Fibroblast of upper back skin (primary cell): ENCODE measurements at regions not wholly inside any gene's neighbourhood (a gene's known extent, or its start where the extent isn't known, plus 50 kb on each side); places are given as distances from the start of the nearest gene placed in this dataset.

Source experiments
- DNase-seq: peaks from one replicate; pipeline ENCODE4 v3.0.0-alpha.2; 2013

- no peak for DNase-seq
These were observed 378.5 kb upstream of the IRX1 start for GRCh38 chr5:3217114-3217513.

- DNase-seq = no peak
These were observed 379.2 kb upstream of the IRX1 start for GRCh38 chr5:3216386-3216785.

GRCh38 chr5:3214838-3215374, 380.7 kb upstream of the IRX1 start:
- DNase-seq = no peak

- no peak for DNase-seq
These were observed 381.2 kb upstream of the IRX1 start for GRCh38 chr5:3214396-3214795.

- DNase-seq = no peak
These were observed 382.8 kb upstream of the IRX1 start for GRCh38 chr5:3212869-3213268.

- DNase-seq = no peak
These were observed 385.1 kb upstream of the IRX1 start for GRCh38 chr5:3210531-3210930.

GRCh38 chr5:3209918-3210317, 385.7 kb upstream of the IRX1 start:
- DNase-seq = no peak

- no peak for DNase-seq
These were observed 393.1 kb upstream of the IRX1 start for GRCh38 chr5:3202570-3202969.

GRCh38 chr5:3201941-3202340, 393.7 kb upstream of the IRX1 start:
- no peak for DNase-seq

- DNase-seq = no peak
These were observed 394.5 kb upstream of the IRX1 start for GRCh38 chr5:3201121-3201520.

- DNase-seq = no peak
These were observed 395.5 kb upstream of the IRX1 start for GRCh38 chr5:3199962-3200755.

- no peak for DNase-seq
These were observed 397.6 kb upstream of the IRX1 start for GRCh38 chr5:3198074-3198449.

GRCh38 chr5:3197304-3198073, 398.1 kb upstream of the IRX1 start:
- no peak for DNase-seq

GRCh38 chr5:3195994-3196393, 399.6 kb upstream of the IRX1 start:
- no peak for DNase-seq

GRCh38 chr5:3194684-3195083, 400.9 kb upstream of the IRX1 start:
- no peak for DNase-seq

GRCh38 chr5:3194271-3194670, 401.4 kb upstream of the IRX1 start:
- DNase-seq = no peak

GRCh38 chr5:3191585-3191984, 404.0 kb upstream of the IRX1 start:
- no peak for DNase-seq

GRCh38 chr5:3190930-3191329, 404.7 kb upstream of the IRX1 start:
- DNase-seq = no peak

GRCh38 chr5:3190433-3190832, 405.2 kb upstream of the IRX1 start:
- no peak for DNase-seq

- DNase-seq = no peak
These were observed 407.7 kb upstream of the IRX1 start for GRCh38 chr5:3187771-3188425.

GRCh38 chr5:3186736-3187405, 408.8 kb upstream of the IRX1 start:
- DNase-seq = no peak

- DNase-seq = no peak
These were observed 409.5 kb upstream of the IRX1 start for GRCh38 chr5:3186156-3186555.

GRCh38 chr5:3185488-3185887, 410.1 kb upstream of the IRX1 start:
- no peak for DNase-seq
